ENCODE measurements at regions not wholly inside any gene's neighbourhood (a gene's known extent, or its start where the extent isn't known, plus 50 kb on each side); places are given as distances from the start of the nearest gene placed in this dataset.

DNA sequence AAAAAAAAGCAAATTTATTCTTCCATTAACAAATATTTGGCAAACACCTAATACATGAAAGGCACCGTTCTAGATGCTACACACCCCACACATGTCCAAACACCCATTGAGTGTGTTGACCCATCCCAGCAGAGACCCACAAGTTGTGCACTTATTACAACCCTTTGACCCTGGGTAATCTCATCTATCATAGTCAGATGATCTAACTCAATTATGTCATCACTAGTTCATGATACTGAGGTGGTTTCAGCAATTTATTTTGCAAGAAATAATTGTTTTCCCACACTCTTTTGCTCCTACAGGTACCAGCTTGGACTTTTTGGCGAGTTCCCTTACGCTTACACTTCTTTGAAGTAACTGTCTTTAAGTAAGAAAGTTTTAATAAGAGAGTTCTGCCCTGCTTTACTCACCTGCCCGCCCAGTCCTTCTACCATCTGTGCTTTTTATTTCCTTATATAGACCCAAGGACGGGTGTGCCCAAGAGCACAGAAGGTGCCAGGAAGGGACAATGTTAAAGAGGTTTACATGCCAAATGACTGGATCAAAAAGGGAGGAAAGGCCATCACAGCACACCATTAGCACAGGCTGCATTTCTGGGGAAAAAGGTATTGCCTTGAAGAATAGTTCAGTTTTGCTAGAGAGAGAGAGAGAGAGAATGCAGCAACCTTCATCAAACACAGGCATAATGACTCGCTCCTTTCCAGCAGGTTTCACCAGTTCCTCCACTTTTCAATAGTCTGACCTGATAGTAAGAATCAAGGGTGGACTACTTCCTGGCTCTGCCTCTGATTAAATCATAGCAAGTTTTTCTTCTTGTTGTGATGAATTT, 54.5 kb upstream of the ATP11B start:
- DNase-seq = no peak

DNA sequence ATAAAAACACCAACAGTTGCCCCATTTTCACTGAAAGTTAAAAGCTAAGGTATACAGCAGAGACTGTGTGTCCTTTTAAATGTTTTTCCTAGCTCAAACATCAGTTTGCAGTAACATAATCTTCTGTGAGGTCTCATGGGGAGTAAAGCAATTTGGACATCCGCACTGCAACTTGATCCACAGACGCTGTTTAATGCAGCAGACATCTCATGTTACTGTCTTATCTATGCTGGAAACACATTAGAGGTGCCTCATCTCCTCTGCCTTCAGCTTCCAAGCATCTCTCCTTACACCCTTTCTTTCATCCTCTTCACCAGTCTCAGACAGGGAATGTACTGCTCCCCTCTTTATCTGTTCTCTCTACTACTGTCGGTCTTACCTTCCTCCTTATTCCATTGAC, 53.7 kb upstream of the ATP11B start:
- no peak for DNase-seq

DNA sequence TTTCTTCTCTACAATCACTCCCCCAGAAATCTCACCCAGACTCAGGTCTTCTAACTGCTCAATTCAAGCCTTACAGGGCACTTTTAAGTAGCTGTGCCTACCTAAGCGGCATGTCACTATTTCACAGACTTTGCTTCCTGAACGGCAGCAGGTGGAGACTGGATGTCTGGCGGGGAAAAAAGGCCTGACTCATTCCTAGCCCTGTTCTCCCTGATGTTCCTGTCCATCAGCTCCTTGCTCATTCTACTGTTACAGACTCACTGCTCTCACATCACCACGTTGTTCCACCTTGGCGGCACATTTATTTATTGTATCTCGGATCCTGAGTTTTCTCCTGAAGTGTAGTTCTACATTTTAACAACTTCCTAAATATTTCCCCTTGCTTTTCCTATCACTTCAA, 52.6 kb upstream of the ATP11B start:
- no peak for DNase-seq

DNA sequence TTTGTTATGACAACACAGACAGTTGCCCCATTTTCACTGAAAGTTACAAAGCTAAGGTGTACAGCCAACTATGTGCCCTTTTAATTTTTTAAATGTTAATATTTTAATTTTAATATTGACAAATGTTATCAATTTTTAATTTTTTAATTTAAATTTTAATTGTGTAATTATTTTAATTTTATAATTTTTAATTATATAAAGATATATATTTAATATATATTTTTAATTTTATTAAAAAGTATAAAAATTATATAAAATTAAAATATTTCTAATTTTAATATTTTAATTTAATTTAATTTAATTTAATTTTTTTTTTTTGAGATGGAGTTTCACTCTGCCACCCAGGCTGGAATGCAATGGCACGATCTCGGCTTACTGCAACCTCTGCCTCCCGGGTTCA, 52.1 kb upstream of the ATP11B start:
- DNase-seq = no peak

All from stimulated activated naive CD4-positive, alpha-beta T cell (primary cell).